ENCODE measurements at regions not wholly inside any gene's neighbourhood (a gene's known extent, or its start where the extent isn't known, plus 50 kb on each side); places are given as distances from the start of the nearest gene placed in this dataset.
"Not testable (repeated sequence)": the region's sequence is repeated elsewhere in the genome, so short reads cannot be mapped to it uniquely, and the experiment has no call there.

GRCh38 chr6:145087034-145087433 lies 648.3 kb downstream of the EPM2A start:
- no peak for DNase-seq

GRCh38 chr6:145090801-145091585 lies 644.3 kb downstream of the EPM2A start:
- DNase-seq = no peak

DNA sequence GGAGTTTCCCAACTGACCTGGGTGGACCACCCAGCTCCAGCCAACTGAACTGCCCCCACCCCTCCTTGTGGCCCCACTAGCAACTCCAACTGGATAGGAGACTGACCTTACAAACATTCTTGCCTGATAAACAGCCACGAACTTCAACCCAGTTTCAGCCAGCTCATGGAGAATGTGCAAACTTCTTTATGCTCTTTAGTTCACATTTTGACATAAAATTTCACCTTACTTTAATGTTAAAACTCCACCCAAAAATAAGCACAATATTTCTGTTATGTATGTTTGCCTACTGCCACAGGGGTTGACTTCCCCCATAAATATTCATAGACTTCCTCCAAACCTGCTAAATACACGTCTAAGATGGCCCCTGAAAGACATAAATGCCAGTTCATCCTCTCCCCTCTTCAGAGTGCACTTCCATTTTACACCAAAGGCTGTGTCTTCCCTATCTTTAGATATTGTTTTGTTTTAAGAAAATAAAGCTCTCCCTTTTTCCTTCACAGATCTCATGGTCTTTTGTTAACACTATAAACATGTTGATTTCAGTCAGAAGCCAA lies 643.7 kb downstream of the EPM2A start:
- DNase-seq = no peak

DNA sequence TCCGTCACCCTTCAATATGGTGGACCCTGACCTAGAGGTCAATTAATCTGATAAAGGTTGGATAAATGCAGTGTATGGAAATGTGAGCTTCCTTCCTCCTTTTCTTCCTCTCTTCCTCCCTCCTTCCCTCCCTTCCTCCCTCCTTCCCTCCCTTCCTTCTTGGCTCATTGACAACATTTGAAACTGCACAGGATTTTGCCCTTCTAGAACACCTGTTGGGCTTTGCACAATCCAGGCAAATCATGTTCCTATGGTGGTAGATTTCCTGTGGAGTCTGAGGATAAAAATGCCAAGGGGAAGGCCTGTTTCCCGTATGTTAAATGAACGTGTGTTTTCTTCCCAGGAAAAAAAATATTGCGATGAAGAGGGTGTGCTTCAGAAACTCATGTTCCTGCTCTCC lies 642.8 kb downstream of the EPM2A start:
- no peak for DNase-seq

DNA sequence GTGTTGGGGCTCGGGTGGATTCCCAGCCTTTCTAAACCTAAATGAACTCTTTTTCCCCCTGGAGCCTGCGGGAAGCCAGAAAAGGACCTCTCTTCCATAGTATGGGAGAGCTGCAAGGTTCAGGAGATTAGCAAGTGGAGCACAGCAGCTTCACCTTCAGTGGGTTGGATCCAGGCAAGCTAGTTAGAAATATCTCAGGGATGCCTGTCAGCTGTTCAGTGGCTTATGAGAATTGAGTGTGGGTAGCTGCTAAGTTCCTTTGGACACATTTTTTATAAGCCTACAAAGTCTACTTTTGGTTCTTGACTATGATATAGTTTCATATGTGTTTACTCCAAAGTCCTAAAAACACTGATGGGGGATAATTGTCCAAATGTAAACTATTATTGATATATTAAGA lies 642.1 kb downstream of the EPM2A start:
- DNase-seq = no peak

DNA sequence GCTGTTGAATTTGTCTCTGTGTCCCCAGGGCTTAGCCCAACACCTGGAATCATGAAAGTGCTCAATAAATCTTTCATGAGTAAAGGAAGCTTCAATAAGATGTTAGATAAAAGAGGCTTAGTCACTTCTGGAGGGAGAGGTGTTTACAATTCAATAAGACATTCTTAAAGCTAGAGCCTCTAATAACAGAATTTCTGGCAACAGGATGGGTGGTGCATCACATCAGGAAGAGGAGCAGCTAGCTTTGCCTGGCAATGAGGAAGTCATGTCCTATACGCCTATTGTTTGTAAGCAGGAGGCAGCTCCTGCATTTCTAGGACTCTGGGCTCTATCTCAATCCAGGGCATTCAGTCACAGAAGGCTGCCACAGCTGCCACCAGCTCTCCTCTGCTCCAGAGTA lies 638.5 kb downstream of the EPM2A start:
- DNase-seq = no peak

GRCh38 chr6:145098127-145098526 lies 637.2 kb downstream of the EPM2A start:
- not testable (repeated sequence) for DNase-seq

- no peak for DNase-seq
Observed at GRCh38 chr6:145099713-145100112, 635.6 kb downstream of the EPM2A start.

GRCh38 chr6:145110109-145110508 lies 625.2 kb downstream of the EPM2A start:
- DNase-seq = no peak

DNA sequence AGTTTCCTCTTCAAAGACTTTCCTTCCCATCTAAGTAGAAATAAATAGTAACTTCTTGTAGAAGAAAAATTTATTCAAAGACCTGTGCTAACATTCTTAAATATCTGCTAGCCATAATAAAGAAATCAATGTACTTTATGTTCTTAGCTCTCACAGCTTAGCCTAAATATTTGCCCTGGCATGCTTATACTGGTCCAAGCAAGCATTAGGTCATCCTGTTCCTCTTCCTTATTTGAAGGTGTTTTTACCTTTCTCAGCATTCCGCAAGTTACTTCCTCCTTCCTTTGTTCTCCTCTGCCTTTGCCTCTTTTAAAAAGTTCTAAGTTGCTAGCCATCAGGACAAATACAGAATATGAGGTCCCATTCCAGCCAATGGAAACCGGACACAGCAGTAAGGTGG lies 623.9 kb downstream of the EPM2A start:
- not testable (repeated sequence) for DNase-seq

- DNase-seq = no peak
Observed at GRCh38 chr6:145112711-145113148, 622.6 kb downstream of the EPM2A start.

GRCh38 chr6:145115638-145116037 lies 619.7 kb downstream of the EPM2A start:
- DNase-seq = no peak

DNA sequence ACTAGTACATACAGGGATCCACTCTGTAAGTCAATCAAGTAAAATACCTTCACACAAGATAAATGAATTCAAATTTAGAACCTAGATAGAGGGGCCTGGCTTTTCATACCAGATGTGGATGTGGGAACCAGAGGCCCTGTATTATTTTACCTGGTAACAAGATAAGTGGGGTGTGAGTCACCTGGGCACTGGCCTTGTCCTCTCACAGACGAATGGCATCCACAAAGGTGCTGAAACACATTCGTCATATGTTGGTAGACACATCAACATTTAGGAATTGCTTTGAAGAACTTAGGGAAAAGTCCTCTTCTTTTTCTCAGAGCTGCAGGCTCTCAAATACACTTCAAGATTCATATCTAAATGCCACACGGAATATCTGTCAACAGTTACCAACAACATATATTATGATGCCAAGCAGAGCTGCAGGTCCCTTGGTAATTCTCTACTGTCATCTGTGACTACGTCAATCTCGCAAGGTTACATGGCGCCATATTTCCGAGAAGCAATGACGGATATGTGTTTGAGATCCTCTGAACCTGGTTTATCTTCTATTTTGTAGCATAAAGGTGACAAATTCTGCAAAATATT lies 618.6 kb downstream of the EPM2A start:
- DNase-seq = no peak

DNA sequence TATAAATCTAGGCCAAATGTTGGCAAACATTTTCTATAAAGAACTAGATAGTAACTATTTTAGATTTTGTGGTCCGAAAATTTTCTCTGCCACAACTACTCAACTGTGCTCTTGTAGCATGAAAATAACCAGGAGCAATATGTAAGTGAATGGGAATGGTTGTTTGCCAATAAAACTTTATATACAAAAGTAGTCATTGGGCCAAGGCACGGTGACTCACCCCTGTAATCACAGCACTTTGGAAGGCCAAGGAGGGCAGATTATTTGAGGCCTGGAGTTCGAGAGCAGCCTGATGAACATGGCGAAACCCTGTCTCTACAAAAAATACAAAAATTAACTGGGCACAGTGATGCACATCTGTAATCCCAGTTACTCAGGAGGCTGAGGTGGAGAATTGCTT lies 617.1 kb downstream of the EPM2A start:
- DNase-seq = no peak

- DNase-seq = no peak
Observed at GRCh38 chr6:145119081-145119480, 616.2 kb downstream of the EPM2A start.

GRCh38 chr6:145132709-145133108 lies 602.6 kb downstream of the EPM2A start:
- DNase-seq = no peak

GRCh38 chr6:145135702-145136101 lies 599.6 kb downstream of the EPM2A start:
- DNase-seq = no peak

- DNase-seq = no peak
Observed at GRCh38 chr6:145137425-145137824, 597.9 kb downstream of the EPM2A start.

GRCh38 chr6:145138469-145139139 lies 596.7 kb downstream of the EPM2A start:
- no peak for DNase-seq

GRCh38 chr6:145139140-145139850 lies 596.0 kb downstream of the EPM2A start:
- no peak for DNase-seq

GRCh38 chr6:145139895-145140294 lies 595.4 kb downstream of the EPM2A start:
- no peak for DNase-seq

GRCh38 chr6:145141572-145141971 lies 593.7 kb downstream of the EPM2A start:
- DNase-seq = no peak

DNA sequence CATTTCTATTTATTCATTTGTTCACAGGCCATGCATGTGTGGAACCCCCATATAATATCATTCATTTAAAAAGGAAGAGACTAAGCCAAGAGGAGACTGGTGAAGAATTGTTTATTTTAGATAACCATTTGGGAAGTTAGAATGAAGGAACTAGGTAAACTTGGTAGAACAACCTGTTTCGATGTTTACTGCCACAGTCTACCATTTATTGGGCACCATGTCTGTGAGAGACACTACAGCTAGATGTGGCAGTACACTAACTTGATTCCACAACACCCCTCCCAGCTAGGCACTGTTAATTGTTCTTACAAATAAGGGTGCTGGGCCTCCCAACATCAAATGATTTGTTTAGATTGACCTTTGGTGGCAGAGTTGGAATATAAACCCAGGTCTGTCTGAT lies 592.4 kb downstream of the EPM2A start:
- DNase-seq = no peak

All from activated gamma-delta T cell treated with Interleukin-2 at 50 U/mL for 16 hours (primary cell).